Ishikawa (cell line): ENCODE measurements at regions not wholly inside any gene's neighbourhood (a gene's known extent, or its start where the extent isn't known, plus 50 kb on each side); places are given as distances from the start of the nearest gene placed in this dataset.

Source experiments
- CEBPB ChIP-seq: IDR thresholded peaks from 2 replicates; pipeline ENCODE4 v1.6.1; 2012
- NFIC ChIP-seq: IDR thresholded peaks from 2 replicates; pipeline ENCODE4 v1.6.1; 2012
- RAD21 ChIP-seq: IDR thresholded peaks from 2 replicates; pipeline ENCODE4 v1.6.1; 2012; ENCODE audit warnings: low read depth
- REST ChIP-seq: IDR thresholded peaks from 2 replicates; pipeline ENCODE4 v1.6.1; 2012; ENCODE audit warnings: low read depth, mild to moderate bottlenecking
- TAF1 ChIP-seq: IDR thresholded peaks from 2 replicates; pipeline ENCODE4 v1.6.1; 2012; ENCODE audit warnings: low read depth, mild to moderate bottlenecking
- USF1 ChIP-seq: IDR thresholded peaks from 2 replicates; pipeline ENCODE4 v1.6.1; 2012

- TF ChIP-seq TAF1 (no peak), RAD21 (no peak), USF1 (no peak), NFIC (no peak), CEBPB (no peak), REST (no peak)
Measured at GRCh38 chr15:60076582-60077276, 72.6 kb downstream of the FOXB1 start.
